ENCODE measurements at regions not wholly inside any gene's neighbourhood (a gene's known extent, or its start where the extent isn't known, plus 50 kb on each side); places are given as distances from the start of the nearest gene placed in this dataset.
"Not testable (repeated sequence)": the region's sequence is repeated elsewhere in the genome, so short reads cannot be mapped to it uniquely, and the experiment has no call there.

DNA sequence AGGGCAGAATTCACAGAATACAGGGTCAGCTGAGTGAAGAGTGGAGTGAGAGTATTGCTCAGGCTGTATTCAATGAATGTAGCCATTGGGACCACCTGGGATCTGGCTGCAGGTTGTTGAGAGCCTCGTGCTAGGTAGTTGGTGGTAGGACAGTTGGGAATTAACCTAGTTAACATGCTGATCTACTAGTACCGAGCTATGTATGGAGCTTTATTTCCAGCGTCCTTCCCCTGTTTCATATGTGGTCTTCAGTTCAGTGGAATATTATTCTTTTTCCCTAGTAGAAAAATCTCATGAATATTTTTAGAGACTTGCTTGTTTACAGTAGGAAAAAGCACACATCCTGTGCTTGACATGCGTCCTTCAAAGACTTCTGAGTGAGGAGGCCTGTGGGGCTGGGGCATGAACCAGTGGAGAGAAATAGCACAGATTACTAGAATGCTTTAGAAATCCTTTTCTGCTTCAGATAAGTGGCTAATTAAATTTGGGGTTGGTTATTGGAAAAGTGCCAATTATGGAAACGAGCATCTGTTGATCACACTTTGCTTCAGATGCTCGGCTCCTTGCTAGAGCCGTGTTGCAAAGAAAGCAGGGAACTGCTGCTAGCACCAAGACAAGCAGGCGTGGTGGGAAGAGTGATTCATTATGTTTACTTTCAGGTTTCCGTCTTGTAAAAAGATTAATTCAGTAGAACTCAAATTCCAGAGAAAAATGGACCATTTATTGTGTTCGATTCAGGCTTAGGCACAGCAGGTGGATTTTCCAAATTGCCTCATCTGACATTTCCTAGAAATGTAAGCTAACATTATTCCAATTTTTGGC lies 53.6 kb downstream of the ARF6 start:
- DNase-seq (ENCODE audit: low read depth in 2 of 2, low spot score in 1 of 2), result no peak

DNA sequence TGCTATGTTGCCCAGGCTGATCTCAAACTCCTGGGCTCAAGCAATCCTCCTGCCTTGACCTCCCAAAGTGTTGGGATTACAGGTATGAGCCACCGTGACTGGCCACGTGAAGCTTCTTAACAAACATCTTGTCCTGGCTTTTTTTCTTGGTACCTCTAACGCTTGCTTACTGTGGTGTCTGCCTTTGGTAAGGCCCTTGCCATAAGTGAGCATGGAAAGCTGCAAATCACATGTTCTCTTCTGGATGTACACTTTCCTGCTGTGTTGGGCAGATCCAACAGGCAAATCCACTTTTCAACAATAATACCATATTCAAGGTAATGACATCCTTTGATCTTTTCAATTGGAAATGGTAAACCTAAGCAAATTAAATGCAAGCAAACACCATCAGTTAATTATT lies 54.6 kb downstream of the ARF6 start:
- DNase-seq (ENCODE audit: low read depth in 2 of 2, low spot score in 1 of 2), result no peak

DNA sequence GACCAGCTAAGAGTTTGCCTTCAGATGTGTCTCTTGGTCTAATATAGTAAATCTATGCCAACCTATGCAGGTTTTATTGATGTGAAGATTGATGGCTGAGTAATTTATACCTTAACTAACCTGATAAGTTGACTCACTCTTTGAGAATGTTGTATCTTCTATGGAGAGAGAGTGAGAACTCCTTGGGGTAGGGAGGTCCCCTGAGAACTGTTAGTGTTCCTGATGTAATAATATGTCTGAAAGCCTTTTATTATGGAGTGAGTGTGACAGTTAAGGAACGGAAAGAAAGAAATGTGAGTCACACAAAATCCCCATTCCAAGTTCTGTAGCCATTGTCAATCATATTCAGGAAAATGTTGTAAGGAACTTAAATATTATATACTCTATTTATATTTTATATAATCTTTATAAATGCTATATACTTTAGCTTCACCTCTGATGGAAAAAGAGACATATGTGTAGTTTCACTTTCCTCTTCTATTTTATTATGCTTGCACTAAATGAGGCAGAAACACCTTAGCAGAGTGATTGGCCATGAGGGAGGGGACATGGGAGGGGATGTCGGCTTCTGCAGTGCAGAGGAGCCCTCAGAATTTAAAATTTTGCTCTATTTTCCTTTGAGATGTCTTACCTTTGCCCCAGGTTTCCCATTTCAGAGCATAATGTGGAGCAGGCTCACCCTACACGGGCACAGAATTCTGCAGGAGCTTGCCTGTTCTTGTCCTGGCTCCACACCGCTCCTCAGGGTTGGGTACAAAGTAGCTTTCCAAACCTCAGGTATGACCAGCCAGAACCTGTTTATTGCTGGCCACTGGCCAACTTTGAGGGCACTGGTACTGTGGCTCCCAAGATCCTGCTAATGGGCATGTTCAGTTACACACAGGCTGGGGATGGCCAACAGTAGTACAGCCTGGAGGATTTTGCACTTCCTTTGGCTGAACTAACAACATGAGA lies 57.7 kb downstream of the ARF6 start:
- no peak for DNase-seq (ENCODE audit: low read depth in 2 of 2, low spot score in 1 of 2)

DNA sequence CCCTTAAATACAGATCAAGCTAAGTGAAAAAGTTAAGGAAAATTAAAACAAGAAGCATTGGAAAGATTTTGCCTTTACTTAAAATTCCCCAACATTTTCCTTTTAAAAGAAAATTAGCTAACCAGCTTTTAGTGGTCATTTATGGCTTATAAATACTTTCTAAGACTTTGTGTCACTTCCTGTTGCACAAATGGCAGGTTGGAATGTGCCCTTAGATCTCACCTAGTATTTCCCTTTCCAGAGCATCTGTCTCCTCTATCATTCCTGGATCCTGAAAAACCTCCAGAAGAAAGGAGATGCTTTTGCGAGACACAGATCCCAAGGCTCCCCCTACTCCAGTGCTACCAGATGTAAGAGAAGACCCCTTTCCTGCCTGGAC lies 58.3 kb downstream of the ARF6 start:
- no peak for DNase-seq (ENCODE audit: low read depth in 2 of 2, low spot score in 1 of 2)

DNA sequence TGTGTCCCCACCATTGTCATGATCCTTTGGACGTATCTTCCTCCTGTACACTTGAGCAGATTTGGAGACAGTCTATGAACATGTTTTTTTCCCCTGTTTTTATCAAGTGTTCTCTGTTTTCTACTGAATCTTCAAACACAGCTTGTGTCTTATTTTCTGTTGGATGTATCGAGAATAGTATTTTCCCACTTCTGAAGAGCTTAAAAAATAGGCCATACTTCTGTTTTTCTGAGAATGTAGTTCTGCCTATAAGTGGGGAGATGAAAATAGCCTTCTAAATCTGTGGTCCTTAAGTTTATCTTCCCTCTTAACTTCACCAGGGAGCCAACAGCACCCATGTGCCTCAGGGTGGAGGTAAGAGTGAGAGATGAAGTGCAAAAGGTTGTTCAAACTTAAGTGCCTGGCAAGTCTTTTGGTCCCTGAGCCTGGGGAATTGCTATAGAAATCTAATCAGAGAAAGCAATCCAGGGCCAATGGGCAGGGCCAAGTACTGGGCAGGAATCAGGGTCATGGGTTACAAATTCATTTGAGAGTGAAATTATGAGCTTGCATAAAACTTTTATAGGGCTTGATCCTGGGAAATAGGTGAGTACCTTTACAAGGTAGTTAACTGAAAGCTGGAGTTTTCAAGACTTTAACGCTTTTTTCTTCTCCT lies 58.9 kb downstream of the ARF6 start:
- DNase-seq (ENCODE audit: low read depth in 2 of 2, low spot score in 1 of 2), result no peak

DNA sequence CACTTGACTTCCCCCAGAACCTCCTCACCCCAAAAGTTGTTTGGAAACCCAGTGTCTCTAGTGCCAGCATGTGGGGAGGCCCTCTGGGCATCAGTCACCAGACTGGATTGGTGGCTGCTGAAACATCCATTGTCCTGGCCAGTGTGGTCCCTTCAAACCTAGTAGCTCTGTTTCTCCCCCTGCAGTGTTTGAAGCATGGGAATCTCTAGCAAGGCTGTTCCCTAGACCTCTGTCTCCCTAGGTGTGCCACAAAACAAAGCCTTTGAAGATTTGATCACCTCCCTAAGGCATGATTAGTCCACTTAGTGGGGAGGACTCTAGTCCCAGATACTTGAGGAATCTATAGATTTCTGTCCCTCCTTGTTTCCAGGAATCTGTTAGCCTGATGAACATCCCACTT lies 60.3 kb downstream of the ARF6 start:
- no peak for DNase-seq (ENCODE audit: low read depth in 2 of 2, low spot score in 1 of 2)

DNA sequence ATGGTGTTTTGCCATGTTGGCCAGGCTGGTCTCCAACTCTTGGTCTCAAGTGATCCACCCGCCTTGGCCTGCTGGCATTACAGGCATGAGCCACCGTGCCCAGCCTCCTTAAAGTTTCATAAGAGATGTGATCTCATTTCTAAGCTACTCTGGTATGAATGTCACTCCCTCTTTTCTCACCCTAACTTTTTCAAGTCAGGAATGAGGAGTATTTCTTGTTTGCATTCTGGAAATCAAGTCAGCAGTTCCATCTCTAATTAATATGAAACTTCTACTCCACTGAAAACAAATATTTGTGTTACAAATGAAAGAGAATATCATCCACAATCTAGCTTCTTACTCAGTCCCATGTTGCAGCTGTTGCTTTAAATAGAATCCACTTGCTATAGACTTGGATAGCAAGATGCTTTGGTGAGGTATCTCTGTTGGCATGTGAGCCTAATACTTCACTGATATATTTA lies 61.3 kb downstream of the ARF6 start:
- DNase-seq (ENCODE audit: low read depth in 2 of 2, low spot score in 1 of 2), result no peak

DNA sequence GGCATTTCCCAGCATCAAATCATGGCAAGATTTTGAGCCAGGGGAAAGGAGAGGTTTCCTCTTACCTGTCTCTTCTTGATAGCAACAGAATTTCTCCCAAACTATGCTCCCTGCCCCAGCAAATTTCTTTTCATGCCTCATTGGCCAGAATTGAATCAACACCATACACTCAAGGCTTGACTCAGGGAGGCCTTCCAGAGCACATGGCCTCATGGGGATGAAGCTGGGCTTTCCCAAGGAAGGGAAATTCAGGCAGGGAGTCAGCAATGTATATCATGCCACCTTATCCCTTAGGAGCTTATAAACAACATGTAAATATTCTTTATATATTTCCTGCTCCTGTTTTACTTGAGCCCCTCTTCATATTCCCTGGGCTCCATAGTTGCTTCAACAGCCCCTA lies 62.1 kb downstream of the ARF6 start:
- DNase-seq (ENCODE audit: low read depth in 2 of 2, low spot score in 1 of 2), result no peak

DNA sequence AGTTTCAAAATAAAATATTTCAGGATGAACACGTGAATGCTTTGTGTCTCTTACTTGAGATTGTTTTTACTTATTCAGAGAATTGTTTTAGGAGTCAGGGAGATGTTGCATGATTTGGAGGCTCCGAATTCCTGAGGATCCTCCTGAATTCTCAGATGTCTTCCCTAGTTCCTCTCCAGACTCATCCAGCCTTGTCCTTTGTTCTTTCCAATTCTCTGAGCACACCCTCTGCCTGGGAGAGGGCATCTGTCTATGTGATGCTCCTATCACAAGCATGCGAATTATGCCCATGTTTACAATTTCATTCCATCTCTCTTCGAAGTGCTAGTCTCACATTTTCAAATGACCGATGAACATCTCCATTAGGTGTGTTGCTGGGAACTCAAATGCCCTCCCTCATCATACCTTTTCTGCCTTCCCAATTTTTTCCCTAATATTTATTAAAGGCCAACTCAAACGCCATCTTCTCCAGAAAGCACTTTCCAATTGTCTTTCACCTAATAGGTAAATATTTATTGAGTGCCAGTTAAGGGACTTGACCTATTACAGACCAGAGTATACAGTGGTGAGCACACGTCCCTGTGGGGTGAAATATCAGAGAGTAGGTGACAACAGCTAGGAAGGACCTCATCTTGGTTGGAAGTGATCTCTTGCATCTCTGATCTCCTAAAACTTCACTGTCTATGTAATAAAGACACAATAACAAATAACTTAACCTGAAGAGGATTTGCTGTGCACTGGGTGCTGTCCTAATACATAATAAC lies 64.4 kb downstream of the ARF6 start:
- DNase-seq (ENCODE audit: low read depth in 2 of 2, low spot score in 1 of 2), result no peak

DNA sequence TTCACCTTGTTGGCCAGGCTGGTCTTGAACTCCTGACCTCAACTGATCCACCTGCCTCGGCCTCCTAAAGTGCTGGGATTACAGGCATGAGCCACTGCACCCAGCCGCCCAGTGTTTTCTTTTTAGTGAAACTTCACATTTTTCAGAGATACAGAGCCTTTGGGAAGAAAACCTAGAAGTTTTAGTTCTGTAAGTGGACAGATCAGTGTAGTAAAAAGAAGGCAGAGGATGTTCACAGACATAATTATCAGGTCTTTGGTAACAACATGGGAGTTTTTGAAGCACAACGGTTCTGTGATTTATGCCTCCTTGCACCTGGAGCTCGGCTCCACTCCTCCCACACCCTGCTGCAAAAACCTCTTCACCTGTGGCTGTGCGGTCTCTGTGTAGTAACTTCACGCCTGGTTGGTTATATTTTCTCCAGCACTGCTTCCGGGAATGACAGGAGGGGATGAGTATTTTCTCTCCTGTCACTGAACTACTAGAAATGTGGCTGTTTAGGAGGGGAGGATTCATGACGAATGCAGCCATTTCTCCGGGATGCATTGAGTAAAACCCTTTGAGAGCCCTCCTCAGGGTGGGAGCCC lies 67.0 kb downstream of the ARF6 start:
- DNase-seq (ENCODE audit: low read depth in 2 of 2, low spot score in 1 of 2), result no peak

DNA sequence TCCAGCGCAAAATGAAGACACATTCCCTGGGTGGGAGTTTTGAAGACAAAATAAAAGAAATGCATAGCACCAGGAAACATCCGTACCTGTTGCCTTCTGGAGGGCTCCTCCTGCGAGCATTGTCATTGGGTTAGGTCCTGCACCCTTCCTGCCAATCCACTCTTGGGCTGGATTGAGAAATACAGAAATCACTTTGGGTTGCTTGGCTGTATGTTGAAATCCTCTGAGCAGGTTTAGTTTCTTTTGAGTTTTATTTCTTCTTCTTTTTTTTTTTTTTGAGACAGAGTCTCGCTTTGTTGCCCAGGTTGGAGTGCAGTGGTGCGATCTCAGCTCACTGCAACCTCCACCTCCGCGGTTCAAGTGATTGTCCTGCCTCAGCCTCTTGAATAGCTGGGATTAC lies 67.6 kb downstream of the ARF6 start:
- DNase-seq (ENCODE audit: low read depth in 2 of 2, low spot score in 1 of 2), result no peak

DNA sequence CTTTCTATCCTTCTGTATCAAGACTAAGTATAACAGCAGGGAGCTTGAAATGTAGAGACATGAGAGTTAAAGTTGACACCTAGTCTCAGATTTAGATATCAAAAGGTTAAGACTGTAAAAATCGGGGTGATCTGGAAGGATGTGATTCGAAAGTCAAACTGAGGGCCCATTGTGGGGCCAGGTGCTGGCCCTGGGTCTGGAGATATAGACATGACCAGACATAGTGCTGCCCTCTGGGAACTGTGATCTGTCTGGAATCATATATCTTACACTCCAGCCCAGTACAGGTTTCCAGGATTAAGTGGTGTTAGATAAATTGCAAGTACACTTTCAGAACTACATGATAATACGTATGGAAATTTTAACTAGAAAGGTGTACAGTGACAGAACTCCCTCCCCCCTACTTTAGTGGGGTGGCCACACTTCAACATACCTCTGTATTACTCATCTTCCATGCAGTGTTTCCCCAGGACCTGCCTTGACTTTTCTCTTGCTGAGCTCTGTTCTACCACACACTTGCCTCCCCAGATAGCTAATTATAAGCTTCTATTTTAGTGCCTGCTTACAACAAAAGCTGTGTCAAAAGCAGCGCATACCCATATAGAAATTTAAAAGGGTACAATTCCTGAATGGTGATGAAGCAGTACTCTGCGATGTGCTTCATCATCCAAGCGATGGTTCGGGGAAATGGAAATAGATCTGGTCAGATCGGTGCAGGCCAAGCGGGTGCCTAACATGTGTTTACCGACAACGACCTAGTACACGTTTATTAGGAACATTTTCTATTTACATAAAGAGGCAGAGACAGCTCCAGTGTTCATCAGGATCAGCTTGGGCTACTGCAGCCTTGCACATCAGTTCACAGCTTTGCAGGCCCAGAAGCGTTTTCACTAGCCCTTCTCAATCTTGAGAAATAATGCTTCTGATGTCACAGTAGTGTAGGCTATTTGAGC lies 68.7 kb downstream of the ARF6 start:
- DNase-seq (ENCODE audit: low read depth in 2 of 2, low spot score in 1 of 2), result no peak

DNA sequence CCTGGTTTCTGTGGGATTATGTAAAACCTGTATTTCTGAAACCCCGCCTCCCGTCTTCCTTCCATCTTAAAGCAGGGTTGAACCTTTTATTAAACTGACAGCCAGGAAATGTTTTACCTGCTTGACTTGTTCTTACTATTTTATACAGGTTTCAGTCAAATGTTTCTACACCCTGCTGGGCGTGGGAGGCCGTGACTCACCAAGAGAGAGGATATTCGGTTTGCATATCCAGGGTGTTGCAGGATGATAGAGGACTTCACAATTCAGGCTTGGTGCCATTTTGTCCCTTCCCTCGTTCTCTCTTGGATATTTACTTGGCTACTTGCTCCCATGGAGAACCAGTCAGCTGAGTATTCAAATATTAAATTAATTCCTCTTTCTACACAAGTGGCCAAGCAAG lies 69.7 kb downstream of the ARF6 start:
- DNase-seq (ENCODE audit: low read depth in 2 of 2, low spot score in 1 of 2), result no peak

DNA sequence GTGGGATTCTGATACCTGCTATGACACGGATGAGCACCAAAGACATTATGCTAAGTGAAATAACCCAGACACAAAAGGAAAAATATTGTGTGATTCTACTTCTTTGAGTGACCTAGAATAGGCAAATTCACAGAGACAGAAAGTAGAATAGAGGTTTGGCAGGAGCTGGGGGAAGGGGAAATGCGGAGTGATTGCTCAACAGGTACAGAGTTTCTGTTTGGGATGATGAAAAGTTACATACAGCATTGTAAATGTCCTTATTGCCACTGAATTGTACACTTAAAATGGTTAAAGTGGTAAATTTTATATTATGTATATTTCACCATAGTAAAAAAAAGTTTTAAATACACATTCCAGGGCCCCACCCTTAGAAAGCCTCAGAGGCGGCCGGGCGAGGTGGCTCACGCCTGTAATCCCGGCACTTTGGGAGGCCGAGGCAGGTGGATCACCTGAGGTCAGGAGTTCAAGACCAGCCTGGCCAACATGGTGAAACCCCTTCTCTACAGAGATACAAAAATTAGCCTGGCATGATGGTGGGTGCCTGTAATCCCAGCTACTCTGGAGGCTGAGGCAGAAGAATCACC lies 72.3 kb downstream of the ARF6 start:
- DNase-seq (ENCODE audit: low read depth in 2 of 2, low spot score in 1 of 2), result not testable (repeated sequence)

DNA sequence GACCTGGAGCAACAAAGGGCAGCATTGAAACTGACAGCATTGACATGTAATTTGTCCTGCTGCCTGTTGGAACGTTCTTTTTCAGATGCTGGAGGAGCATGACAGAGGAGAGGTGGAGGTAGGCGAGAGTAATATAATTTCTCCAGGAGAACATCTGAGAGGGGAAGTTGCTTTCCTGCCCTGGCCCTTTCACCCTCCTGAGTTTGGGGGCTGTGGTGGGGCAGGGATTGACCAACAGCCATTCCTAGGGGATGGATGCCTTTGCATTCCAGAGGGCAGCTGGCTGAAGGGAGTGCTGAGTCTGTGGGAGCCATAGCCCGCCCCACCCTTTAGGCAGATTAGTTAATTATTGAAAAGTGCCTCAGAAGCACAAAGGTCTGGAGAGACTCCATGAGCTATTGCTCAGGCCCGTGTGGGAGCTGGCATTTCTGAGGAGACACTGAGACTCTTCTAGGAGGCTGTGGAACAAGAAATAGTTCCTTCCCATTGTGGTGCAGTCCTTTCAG lies 73.5 kb downstream of the ARF6 start:
- no peak for DNase-seq (ENCODE audit: low read depth in 2 of 2, low spot score in 1 of 2)

DNA sequence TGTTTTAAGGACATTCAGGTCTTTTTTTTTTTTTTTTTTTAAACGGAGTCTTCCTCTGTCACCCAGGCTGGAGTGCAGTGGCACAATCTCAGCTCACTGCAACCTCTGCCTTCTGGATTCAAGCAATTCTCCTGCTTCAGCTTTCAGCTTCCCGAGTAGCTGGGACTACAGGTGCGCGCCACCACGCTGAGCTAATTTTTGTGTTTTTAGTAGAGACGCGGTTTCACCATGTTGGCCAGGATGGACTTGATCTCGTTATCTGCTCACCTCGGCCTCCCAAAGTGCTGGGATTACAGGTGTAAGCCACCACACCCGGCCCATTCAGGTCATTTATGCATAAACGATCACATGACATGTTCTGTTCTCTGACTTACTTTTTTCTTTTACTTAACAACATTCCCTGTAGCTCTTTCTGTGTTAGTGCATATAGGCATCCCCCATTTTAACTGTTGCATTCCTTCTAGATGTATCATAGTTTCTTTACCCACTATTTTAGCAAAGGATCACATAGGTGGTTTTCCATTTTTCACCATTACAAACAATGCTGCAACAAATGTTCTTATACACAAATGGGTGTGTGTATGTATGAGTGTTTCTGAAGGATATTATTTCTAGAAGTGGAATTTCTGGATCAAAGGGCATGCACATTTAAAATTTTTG lies 74.2 kb downstream of the ARF6 start:
- no peak for DNase-seq (ENCODE audit: low read depth in 2 of 2, low spot score in 1 of 2)

DNA sequence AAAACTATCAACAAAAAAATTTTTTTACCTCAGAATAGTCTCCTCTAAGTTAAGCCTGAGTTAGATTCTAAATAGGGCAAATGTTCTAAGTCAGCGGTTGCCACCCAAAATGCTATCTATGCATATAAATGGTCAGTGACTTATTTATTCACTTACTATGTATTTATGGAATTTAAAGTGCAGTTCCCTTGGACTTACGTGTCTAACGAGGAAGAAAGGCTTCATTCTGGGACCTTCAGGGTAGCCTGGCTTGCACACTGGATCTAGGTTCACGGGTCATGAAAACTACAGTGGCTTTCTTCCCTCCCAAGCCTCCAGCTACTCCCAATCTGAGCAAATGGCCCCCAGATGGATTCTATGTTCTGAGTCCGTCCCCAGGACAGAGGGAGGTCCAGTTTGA lies 77.1 kb downstream of the ARF6 start:
- DNase-seq (ENCODE audit: low read depth in 2 of 2, low spot score in 1 of 2), result no peak

DNA sequence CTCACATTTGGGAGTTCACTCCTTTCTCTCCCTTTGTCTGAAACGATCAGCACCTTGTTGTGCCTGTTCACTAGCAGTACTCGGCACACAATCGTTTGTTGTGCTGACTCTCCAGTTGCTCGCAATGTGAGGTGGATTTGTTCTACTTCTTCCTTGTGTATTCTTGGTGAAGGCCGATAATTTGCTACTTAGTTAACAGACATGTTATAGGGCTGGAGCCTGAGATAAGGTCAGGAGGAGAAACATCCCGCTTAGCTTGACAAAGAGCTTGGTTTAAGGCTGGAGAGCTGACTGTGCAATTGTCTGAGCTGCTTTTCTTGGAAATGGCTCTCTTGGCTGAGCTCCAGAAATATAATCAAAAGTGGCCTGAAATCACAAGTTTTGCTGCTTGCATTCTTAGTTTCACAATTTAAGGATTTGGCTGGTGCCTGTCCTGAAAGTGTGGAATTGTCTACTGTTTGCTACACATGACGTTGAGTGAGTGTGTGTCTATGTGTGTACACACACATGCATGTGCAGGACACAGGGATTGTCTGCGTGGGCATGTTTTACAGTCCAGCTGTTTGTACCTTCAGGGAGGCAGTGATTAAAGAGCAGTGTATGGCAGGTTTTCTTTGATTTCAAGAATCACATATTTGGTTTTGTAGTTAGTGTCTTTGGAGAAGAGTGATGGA lies 77.7 kb downstream of the ARF6 start:
- no peak for DNase-seq (ENCODE audit: low read depth in 2 of 2, low spot score in 1 of 2)
